ENCODE measurements at regions not wholly inside any gene's neighbourhood (a gene's known extent, or its start where the extent isn't known, plus 50 kb on each side); places are given as distances from the start of the nearest gene placed in this dataset.

DNA sequence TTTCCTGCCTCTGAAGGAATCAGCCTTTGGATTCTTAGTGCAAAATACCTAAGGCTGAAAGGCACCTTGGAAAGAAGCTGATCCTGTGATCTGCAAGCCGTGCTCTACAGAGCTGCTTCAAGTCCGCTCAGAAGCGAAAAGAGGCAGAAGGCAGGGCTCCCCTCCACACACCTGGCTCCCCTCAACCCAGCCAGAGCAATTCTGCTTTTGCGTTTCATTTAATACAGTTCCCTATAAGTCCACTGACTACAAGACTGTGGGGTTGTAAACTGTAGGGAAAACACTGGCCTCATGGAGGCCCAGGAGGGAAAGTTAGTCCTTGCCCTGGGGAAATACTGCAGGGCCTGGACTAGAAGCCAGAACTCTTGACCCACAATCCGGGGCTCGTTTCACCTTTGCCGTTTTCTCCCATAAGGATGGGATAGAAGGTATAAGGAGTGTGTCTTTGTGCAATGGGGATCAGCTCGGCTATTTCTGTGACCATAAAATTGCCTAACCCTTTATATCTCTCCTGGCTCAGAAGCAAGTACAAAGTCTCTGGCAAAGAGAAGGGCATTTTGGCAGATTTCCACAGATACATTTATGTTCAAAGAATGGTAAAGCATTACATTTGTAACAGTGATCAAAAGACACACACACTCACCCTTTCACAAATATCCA, 95.8 kb upstream of the TEX51 start:
- DNase-seq (no peak), ATAC-seq (no peak)
- Histone ChIP-seq H3K4me1 (no peaks in the 10 kb centered on the region), H3K27ac (no peak overlapping the region), H3K9me3 (no peaks in the 10 kb centered on the region), H3K4me3 (no peak overlapping the region), H3K27me3 (no peaks in the 10 kb centered on the region), H3K36me3 (no peaks in the 10 kb centered on the region)
- intact Hi-C loops (cut with DNase I): no loop called here
- no peak for TF ChIP-seq POLR2A (IDR thresholded peaks at IDR 0.05)
- TF ChIP-seq CTCF (IDR thresholded peaks at IDR 0.05): no peak
- WGBS (ENCODE audit: insufficient coverage, low coverage, low lambda C conversion rate, missing lambda C conversion rate): 67% methylated on average over 5 of the region's 8 CpGs

DNA sequence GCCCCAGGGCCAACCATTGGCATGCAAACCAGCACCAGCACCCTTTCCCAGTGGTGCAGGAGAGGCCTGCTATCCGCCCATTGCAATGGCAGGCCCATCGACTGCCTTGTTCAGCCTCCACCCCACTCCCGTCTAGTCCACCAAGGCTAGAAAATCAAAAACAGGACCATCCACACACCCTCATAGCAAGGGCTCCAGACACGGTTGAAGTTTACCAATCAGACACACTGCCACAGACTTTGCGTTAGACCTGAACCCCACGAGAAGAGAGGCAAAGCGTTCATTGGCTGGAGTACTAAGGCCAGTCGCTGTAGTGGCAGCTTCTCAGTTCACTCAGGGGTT, 95.3 kb upstream of the TEX51 start:
- no peak for TF ChIP-seq POLR2A (IDR thresholded peaks at IDR 0.05)
- no peak for TF ChIP-seq CTCF (IDR thresholded peaks at IDR 0.05)
- H3K9me3 ChIP-seq: no peaks in the 10 kb centered on the region
- H3K27me3 ChIP-seq: no peaks in the 10 kb centered on the region
- H3K36me3 ChIP-seq: no peaks in the 10 kb centered on the region
- H3K27ac ChIP-seq: no peak overlapping the region
- intact Hi-C loops (cut with DNase I): no loop called here
- no peak overlapping the region for H3K4me3 ChIP-seq
- DNase-seq (no peak), ATAC-seq (no peak)
- no peaks in the 10 kb centered on the region for H3K4me1 ChIP-seq
- 66% methylated on average over 3 of the region's 8 CpGs for WGBS (ENCODE audit: insufficient coverage, low coverage, low lambda C conversion rate, missing lambda C conversion rate)

DNA sequence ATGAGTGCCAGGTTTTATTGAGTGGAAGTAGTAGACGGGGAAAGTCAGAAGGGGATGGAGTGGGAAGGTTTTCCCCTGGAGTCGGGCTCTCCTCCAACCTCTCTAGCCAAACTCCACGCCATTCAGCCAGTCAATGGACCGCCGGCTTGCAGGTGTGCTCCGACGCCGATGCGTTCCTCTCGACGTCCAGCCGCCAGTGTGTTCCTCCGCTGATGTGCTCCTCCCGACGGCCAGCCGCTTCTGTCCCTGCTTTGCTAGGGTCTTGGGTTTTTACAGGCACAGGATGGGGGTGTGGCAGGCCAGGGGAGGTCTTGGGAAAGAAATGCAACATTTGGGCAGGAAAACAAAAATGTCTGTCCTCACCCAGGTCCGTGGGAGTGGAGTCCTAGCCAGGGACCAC, 94.3 kb upstream of the TEX51 start:
- WGBS (ENCODE audit: insufficient coverage, low coverage, low lambda C conversion rate, missing lambda C conversion rate): 80% methylated on average over 12 of the region's 17 CpGs
- ATAC-seq (no peak), DNase-seq (no peak)

GRCh38 chr2:126808929-126809328, 89.8 kb upstream of the TEX51 start:
- DNase-seq (no peak), ATAC-seq (no peak)
- H3K27ac ChIP-seq: no peak overlapping the region
- H3K4me3 ChIP-seq: no peak overlapping the region
- no peaks in the 10 kb centered on the region for H3K4me1 ChIP-seq
- H3K9me3 ChIP-seq: no peaks in the 10 kb centered on the region
- TF ChIP-seq POLR2A (IDR thresholded peaks at IDR 0.05) (no peak), CTCF (IDR thresholded peaks at IDR 0.05) (no peak)
- intact Hi-C loops (cut with DNase I): no loop called here
- H3K27me3 ChIP-seq: no peaks in the 10 kb centered on the region
- H3K36me3 ChIP-seq: no peaks in the 10 kb centered on the region
- 18% methylated on average over 6 of the region's 6 CpGs for WGBS (ENCODE audit: insufficient coverage, low coverage, low lambda C conversion rate, missing lambda C conversion rate)

More for the DNA sequence above, 94.3 kb upstream of the TEX51 start:
- Histone ChIP-seq H3K9me3 (no peaks in the 10 kb centered on the region), H3K4me1 (no peaks in the 10 kb centered on the region), H3K27ac (no peak overlapping the region), H3K4me3 (no peak overlapping the region), H3K36me3 (no peaks in the 10 kb centered on the region), H3K27me3 (no peaks in the 10 kb centered on the region)
- intact Hi-C loops (cut with DNase I): no loop called here
- TF ChIP-seq POLR2A (IDR thresholded peaks at IDR 0.05) (no peak), CTCF (IDR thresholded peaks at IDR 0.05) (no peak)

- Histone ChIP-seq H3K36me3 (no peaks in the 10 kb centered on the region), H3K27me3 (no peaks in the 10 kb centered on the region), H3K9me3 (no peaks in the 10 kb centered on the region), H3K4me1 (no peaks in the 10 kb centered on the region), H3K4me3 (no peak overlapping the region), H3K27ac (no peak overlapping the region)
- WGBS (ENCODE audit: insufficient coverage, low coverage, low lambda C conversion rate, missing lambda C conversion rate): 43% methylated on average over 7 of the region's 7 CpGs
- DNase-seq (no peak), ATAC-seq (no peak)
- intact Hi-C loops (cut with DNase I): no loop called here
- no peak for TF ChIP-seq CTCF (IDR thresholded peaks at IDR 0.05)
- no peak for TF ChIP-seq POLR2A (IDR thresholded peaks at IDR 0.05)
Measured at GRCh38 chr2:126809340-126809739, 89.3 kb upstream of the TEX51 start.

All from right lobe of liver (tissue), 6 donors.